BLaER1 treated with 17β-estradiol and CSF1 and Interleukin-3, amounts not matched to agents 10 nM and 100 nM (cell line): ENCODE measurements at regions not wholly inside any gene's neighbourhood (a gene's known extent, or its start where the extent isn't known, plus 50 kb on each side); places are given as distances from the start of the nearest gene placed in this dataset.
A peak's percentile ranks its signal among the peaks of the same experiment; 100 is the strongest.

Experiments used
- H3K27ac ChIP-seq, 11 experiments: shearing (Covaris generic); formaldehyde crosslinking; 2 replicates each; pipeline ENCODE4 v1.8.1; 2022
- H3K27me3 ChIP-seq, 11 experiments: shearing (Covaris generic); formaldehyde crosslinking; 2 replicates each; pipeline ENCODE4 v1.8.1; 2022
- H3K36me3 ChIP-seq, 11 experiments: shearing (Covaris generic); formaldehyde crosslinking; 2 replicates each; pipeline ENCODE4 v1.8.1; 2022
- H3K4me1 ChIP-seq, 10 experiments: shearing (Covaris generic); formaldehyde crosslinking; 2 replicates each; pipeline ENCODE4 v1.8.1; 2022
- H3K4me2 ChIP-seq, 11 experiments: shearing (Covaris generic); formaldehyde crosslinking; 2 replicates each; pipeline ENCODE4 v1.8.1; 2022
- H3K4me3 ChIP-seq, 10 experiments: shearing (Covaris generic); formaldehyde crosslinking; 2 replicates each; pipeline ENCODE4 v1.8.1; 2022
- H3K9ac ChIP-seq, 11 experiments: shearing (Covaris generic); formaldehyde crosslinking; 2 replicates each; pipeline ENCODE4 v1.8.1; 2022
- H3K9me3 ChIP-seq, 11 experiments: shearing (Covaris generic); formaldehyde crosslinking; replicated peaks in 1 of 11; 2 replicates each; pipeline ENCODE4 v1.8.1; 2022
- H4K20me1 ChIP-seq, 11 experiments: shearing (Covaris generic); formaldehyde crosslinking; 2 replicates each; pipeline ENCODE4 v1.8.1; 2022
- Cebpa-rat ChIP-seq, 11 experiments: shearing (Covaris generic); IDR thresholded peaks; 2 replicates each; pipeline ENCODE4 v1.8.1; 2022

DNA sequence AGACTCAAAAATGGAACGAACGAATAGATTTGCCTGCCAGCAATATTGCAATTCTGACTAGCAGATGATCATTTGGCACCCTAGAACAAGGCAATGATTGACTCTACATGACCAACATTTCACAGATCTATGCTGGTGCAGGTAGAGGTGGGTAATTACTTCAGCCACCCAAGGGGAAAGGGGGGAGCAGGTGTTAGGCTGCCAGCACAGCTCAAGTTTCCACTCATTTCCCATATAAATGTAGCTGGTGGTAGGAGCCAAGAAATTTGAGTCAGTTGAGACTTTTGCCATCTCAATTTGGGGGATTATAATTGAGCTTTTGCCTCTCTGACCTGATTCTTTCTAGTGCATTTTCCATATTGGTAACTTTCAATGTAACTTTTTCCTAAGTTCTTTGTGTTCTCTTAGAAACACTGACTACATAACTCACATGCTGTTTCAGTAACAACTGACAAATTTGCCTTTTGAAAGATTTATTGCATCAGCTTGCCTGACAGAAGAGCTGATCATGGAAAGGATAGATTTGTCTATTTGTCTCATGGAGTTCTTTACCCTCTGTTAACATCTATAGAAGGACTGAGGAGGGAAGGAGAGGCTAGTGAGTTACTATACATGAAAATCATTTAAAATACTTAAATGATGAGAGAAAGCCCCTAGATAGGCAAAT, 902.5 kb downstream of the ZPLD1 start:
- no peak for TF ChIP-seq Cebpa-rat (IDR thresholded peaks at IDR 0.05)
- no peaks in the 10 kb centered on the region for H3K36me3 ChIP-seq
- no peak overlapping the region for H3K4me2 ChIP-seq
- no peak overlapping the region for H3K9ac ChIP-seq
- no peaks in the 10 kb centered on the region for H3K4me1 ChIP-seq
- no peaks in the 10 kb centered on the region for H4K20me1 ChIP-seq
- H3K4me3 ChIP-seq, result no peak overlapping the region
- no peak overlapping the region for H3K27ac ChIP-seq
- no peaks in the 10 kb centered on the region for H3K9me3 ChIP-seq
- no peaks in the 10 kb centered on the region for H3K27me3 ChIP-seq

DNA sequence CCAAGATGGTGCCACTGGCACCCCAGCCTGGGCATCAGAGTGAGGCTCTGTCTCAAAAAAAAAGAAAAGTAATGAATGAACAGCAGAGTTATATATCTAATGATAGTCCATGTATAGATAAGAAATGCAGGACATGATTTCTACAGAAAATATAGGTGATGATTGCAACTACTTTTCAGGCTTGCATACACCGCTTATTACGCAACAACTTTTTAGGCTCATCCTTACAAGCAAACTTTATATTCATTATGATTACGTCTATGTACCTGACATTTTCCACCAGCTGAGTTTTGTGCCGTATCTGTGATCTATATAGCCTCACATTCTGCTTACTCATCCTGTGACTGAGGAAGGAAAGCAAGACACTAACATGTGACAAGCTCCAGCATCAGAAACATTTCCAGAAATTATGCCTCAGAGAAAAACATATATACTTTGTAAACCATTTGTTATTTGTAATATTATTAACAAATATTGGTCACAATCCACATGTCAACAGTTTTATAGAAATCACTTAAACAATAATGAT, 906.3 kb downstream of the ZPLD1 start:
- TF ChIP-seq Cebpa-rat (IDR thresholded peaks at IDR 0.05), result peak in 6 of 11 experiments; percentile 18 to 81 (median 59); a peak in 8 of 22 replicates
- H3K4me2 ChIP-seq, result no peak overlapping the region
- no peaks in the 10 kb centered on the region for H3K36me3 ChIP-seq
- H3K4me1 ChIP-seq, result no peaks in the 10 kb centered on the region
- H3K27ac ChIP-seq, result no peak overlapping the region
- H3K9ac ChIP-seq, result no peak overlapping the region
- H4K20me1 ChIP-seq, result no peaks in the 10 kb centered on the region
- H3K27me3 ChIP-seq, result no peaks in the 10 kb centered on the region
- H3K9me3 ChIP-seq, result no peaks in the 10 kb centered on the region
- no peak overlapping the region for H3K4me3 ChIP-seq

DNA sequence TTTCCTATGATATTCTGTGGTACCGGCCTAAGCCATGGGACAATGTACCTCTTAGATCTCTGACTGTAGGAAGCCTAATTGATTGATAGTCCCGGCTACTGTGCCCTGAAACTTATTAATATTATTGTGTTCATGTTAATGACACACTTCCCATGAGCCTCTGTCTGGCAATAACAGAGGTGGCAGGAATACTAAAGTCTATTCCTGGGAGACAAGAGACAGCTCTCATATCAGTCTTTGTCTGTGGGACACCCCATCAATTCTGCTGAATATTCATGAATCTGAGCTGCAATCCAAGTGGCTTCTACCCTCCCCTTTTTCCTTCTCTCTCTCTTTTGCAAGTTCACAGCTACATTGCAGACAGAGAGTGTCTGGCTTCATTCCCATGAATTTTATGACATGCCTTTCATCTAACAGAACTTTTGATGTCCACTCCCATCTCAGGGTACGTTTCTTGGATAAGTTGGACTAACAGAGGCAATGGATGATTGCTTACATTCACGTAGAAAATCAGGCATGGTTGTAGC, 907.5 kb downstream of the ZPLD1 start:
- no peaks in the 10 kb centered on the region for H3K4me1 ChIP-seq
- no peak overlapping the region for H3K27ac ChIP-seq
- H3K36me3 ChIP-seq, result no peaks in the 10 kb centered on the region
- H3K9ac ChIP-seq, result no peak overlapping the region
- no peak overlapping the region for H3K4me3 ChIP-seq
- H3K9me3 ChIP-seq, result no peaks in the 10 kb centered on the region
- H4K20me1 ChIP-seq, result no peaks in the 10 kb centered on the region
- no peak for TF ChIP-seq Cebpa-rat (IDR thresholded peaks at IDR 0.05)
- no peak overlapping the region for H3K4me2 ChIP-seq
- H3K27me3 ChIP-seq, result no peaks in the 10 kb centered on the region

- H3K4me1 ChIP-seq, result no peaks in the 10 kb centered on the region
- no peak overlapping the region for H3K9ac ChIP-seq
- H3K36me3 ChIP-seq, result no peaks in the 10 kb centered on the region
- no peaks in the 10 kb centered on the region for H4K20me1 ChIP-seq
- H3K4me3 ChIP-seq, result no peak overlapping the region
- TF ChIP-seq Cebpa-rat (IDR thresholded peaks at IDR 0.05), result no peak
- H3K27ac ChIP-seq, result no peak overlapping the region
- H3K27me3 ChIP-seq, result no peaks in the 10 kb centered on the region
- no peak overlapping the region for H3K4me2 ChIP-seq
- no peaks in the 10 kb centered on the region for H3K9me3 ChIP-seq
Measured at GRCh38 chr3:103349760-103350159, 914.9 kb downstream of the ZPLD1 start.

DNA sequence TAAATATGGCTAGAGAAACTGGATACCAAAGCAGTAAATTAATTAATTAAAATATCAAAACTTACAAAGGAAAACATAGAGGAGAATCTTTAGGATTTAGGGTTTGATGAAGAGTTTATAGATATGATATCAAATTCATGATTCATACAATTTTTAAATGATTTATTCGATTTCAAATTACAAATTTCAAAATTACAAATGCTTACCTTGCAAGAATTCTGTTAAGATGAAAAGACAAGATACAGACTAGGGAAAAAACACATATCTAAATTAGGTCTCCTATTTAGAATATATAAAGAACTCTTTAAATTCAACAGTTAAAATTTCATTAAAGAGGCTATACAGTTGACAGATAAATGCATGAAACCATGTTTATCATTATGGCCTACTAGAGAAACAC, 930.7 kb downstream of the ZPLD1 start:
- Histone ChIP-seq H3K4me2 (no peak overlapping the region), H3K36me3 (no peaks in the 10 kb centered on the region), H3K27ac (no peak overlapping the region), H3K9me3 (no peaks in the 10 kb centered on the region), H4K20me1 (no peaks in the 10 kb centered on the region), H3K27me3 (no peaks in the 10 kb centered on the region), H3K4me1 (no peaks in the 10 kb centered on the region), H3K9ac (no peak overlapping the region), H3K4me3 (no peak overlapping the region)
- no peak for TF ChIP-seq Cebpa-rat (IDR thresholded peaks at IDR 0.05)

DNA sequence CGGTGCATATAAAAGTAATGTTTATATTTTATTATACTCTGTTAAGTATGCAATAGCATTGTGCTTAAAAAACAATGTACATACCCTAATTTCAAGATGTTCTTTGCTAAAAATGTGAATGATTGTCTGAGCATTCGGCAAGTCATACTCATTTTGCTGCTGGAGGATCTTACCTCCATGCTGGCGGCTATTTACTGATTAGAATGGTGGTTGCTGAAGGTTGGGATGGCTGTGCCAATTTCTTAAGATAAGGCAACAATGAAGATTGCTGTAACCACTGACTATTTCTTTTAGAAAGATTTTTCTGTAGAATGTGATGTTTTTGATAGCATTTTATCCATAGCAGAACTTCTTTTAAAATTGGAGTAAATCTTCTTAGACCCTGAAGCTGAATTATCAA, 932.7 kb downstream of the ZPLD1 start:
- Histone ChIP-seq H3K27me3 (no peaks in the 10 kb centered on the region), H3K4me1 (no peaks in the 10 kb centered on the region), H3K9me3 (no peaks in the 10 kb centered on the region), H3K27ac (no peak overlapping the region), H3K4me2 (no peak overlapping the region), H4K20me1 (no peaks in the 10 kb centered on the region), H3K4me3 (no peak overlapping the region), H3K9ac (no peak overlapping the region), H3K36me3 (no peaks in the 10 kb centered on the region)
- no peak for TF ChIP-seq Cebpa-rat (IDR thresholded peaks at IDR 0.05)

- no peak for TF ChIP-seq Cebpa-rat (IDR thresholded peaks at IDR 0.05)
- Histone ChIP-seq H3K4me3 (no peak overlapping the region), H3K36me3 (no peaks in the 10 kb centered on the region), H4K20me1 (no peaks in the 10 kb centered on the region), H3K9me3 (no peaks in the 10 kb centered on the region), H3K4me1 (no peaks in the 10 kb centered on the region), H3K9ac (no peak overlapping the region), H3K27ac (no peak overlapping the region), H3K27me3 (no peaks in the 10 kb centered on the region), H3K4me2 (no peak overlapping the region)
Measured at GRCh38 chr3:103371411-103371810, 936.6 kb downstream of the ZPLD1 start.

DNA sequence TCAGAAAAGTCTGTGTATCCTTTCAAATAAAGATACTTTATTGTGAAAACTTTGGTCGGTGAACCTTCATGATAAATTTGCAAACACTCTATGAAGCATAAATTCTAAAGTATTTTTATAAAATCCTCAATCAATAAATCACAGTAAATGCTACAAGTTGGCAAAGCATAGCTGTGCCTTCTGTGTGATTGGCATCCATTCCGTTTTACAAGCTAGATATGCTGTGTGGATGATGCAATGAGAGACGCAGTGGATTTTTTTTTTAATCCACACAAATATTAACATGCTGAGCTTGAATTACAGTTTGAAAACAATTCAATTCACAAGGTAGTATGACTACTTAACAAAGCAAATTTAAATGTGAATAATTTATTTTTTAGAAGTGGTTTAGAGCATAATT, 937.2 kb downstream of the ZPLD1 start:
- Histone ChIP-seq H3K4me1 (no peaks in the 10 kb centered on the region), H3K27ac (no peak overlapping the region), H3K27me3 (no peaks in the 10 kb centered on the region), H3K9me3 (no peaks in the 10 kb centered on the region), H3K36me3 (no peaks in the 10 kb centered on the region), H3K4me2 (no peak overlapping the region), H3K9ac (no peak overlapping the region), H3K4me3 (no peak overlapping the region), H4K20me1 (no peaks in the 10 kb centered on the region)
- TF ChIP-seq Cebpa-rat (IDR thresholded peaks at IDR 0.05), result no peak

- no peaks in the 10 kb centered on the region for H3K27me3 ChIP-seq
- no peak overlapping the region for H3K4me2 ChIP-seq
- H3K36me3 ChIP-seq, result no peaks in the 10 kb centered on the region
- H3K9me3 ChIP-seq, result no peaks in the 10 kb centered on the region
- no peaks in the 10 kb centered on the region for H4K20me1 ChIP-seq
- no peaks in the 10 kb centered on the region for H3K4me1 ChIP-seq
- no peak overlapping the region for H3K9ac ChIP-seq
- no peak overlapping the region for H3K27ac ChIP-seq
- no peak overlapping the region for H3K4me3 ChIP-seq
- TF ChIP-seq Cebpa-rat (IDR thresholded peaks at IDR 0.05), result no peak
Measured at GRCh38 chr3:103380391-103380790, 945.6 kb downstream of the ZPLD1 start.
